D341Med (cell line): ENCODE measurements at regions not wholly inside any gene's neighbourhood (a gene's known extent, or its start where the extent isn't known, plus 50 kb on each side); places are given as distances from the start of the nearest gene placed in this dataset.

Experiments used
- DNase-seq: peaks from one replicate; pipeline ENCODE4 v3.0.0; 2012; ENCODE audit warnings: low spot score

DNA sequence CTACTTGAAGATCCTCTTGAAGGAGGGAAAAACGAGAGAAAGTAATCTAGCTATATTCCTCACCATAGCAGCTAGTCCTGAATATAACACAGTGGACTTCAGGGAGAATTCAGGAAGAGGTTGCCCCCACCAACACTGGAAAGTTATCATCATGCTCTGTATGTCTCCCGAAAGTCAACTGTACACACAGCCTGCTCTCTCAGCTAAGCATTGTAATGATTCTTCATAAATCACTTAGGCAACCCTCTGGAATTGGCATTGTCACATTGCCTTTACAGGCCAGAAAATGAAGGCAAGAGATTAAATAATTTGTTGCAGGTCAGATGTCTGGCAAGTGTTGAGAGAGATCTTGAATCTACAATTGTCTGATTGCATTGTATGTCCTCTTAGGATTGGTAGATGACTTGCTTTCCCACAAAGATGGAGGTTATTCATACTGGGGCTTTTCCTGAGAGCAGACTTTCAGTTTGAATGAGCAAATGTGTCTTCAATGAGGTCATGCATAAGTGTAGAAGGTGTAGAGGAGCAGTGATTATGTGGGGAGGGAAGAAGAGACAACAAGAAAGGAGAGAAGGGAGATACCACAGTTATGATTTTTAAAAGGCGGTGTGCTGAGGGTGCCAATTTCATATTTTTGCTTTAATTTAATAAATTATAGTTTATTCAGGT is 667.2 kb downstream of the DCDC2C start:
- DNase-seq = no peak

DNA sequence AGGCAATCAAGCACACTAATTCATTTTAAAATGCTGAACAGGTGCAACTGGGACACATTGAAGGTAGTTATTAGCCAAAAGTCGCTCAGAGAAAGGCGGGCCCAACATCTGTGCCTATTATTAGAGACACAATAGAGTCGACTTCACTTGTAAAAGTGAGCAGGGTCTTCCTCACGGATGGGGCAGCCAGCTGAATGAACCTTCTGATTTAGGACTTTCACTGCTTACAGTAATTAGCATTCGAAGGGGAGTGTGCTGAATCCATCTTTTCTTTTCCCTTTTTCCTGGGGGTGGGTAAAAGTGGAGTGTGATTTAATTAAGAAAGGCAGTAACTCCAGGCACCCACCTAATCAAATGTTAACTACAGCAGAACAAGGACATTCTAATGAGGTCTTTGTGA is 677.7 kb downstream of the DCDC2C start:
- no peak for DNase-seq

DNA sequence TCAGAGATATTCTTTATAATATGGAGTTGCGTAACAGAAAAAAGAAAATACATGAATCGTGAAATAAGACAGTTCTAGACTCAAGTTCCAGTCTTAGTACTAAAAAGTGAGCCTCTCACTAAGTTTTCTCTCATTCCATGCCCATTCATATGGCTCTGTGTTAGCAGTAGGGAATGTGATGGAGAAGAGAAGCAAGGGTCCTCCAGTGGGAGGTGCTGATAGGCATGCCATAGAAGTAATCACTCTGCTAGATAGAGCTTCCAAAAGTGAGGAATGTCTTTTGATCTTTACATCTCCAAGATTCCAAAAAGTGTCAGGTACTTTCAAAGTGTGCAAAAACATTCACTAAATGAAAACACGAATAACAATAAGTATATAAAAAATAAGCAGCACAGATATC is 678.4 kb downstream of the DCDC2C start:
- no peak for DNase-seq

DNA sequence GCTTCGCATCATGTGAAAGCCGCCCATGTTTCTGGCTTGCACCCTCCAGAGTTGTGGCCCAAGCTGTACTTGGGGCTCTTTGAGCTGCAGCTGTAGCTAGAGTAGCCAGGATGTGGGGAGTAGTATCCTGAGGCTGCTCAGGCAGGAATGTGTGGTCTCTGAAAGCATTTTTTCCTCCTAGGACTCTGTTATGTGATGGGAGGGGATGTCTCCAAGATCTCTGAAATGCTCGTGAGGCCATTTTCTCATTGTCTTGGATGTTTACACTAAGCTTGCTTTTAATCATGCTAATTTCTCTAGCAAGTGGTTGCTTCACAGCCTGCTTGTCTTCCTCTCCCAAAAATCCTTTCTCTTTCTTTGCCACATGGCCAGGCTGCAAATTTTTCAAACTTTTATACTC is 687.6 kb downstream of the DCDC2C start:
- no peak for DNase-seq

DNA sequence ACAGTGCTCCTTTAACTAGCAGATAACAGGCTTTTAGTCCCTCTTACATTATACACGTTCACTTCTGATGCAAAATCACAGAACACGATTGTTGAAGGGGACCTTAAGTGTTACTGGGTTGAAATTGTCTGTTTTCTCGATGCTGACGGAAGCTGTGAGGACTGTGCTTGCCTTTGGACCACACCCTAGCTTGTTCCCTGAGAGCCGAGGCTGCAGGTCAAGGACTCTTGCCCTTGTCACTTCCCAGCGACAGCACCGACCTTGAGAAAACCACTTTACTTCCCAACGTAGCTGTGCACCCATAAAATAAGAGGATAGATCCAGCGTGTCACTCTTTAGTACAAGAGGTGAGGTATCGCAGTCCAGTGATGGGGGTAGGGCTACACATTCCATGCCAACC is 701.0 kb downstream of the DCDC2C start:
- DNase-seq = no peak

DNA sequence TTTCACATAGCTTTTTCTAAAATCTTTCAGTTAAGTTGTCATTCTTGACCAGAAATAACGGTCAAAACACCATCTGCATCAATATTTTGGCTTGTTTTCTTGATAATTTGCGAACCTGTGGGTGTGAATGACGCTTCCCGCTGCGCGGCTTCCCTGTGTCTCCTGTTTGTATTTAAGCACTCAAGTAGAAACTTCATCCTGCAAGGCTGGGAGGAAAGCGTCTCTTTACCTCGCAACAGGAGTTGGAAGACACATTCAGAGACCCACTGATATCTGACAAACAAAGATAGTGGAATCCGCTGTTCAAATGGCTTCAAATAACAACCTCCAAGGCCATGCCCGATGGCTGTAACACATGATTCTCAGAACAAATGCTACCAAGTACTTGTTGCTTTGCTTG is 704.9 kb downstream of the DCDC2C start:
- no peak for DNase-seq

DNA sequence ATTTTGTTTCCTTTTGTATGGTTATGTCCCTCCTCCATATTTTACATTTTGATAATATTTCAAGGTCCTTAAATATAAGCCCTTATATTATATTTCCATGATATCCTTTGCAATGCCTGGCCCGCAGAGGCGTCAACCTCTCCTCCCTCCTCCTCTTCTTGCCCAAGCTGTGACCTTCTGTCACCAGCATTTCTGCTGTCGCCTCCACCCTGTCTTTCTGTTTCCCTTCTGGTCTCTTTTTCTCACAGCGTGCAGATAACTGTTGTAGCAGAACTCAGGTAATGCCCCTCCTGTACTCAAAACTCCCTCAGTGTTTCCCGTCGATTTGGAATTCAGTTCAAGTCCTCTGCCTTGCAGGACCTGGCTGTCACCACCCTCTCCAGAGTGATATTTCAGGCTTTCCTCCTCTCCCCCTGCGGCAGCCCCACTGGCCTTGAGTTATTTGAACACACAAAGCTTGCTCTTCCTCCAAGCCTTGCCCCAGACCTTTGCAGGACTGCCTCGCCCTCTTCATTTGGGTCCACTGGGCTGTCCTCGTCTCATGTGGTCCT is 709.3 kb downstream of the DCDC2C start:
- no peak for DNase-seq

DNA sequence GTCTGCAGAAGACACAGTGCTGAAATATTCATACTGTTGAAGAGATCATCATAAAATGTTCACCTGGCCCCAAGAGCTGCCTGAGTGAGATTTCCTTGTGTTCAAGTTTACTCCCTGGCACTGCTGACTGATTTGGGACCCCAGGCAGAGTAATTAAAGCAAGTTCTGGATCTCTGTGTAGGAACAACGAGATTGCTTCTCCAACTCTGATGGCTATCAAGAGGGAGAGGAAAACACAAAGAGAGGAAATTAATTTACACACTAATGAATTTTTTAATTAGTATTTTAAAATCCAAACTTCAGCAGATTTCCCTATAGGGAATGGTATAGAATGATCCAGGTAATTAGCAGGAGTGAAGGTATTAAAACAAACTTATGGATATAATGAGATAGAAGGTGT is 711.8 kb downstream of the DCDC2C start:
- DNase-seq = no peak

DNA sequence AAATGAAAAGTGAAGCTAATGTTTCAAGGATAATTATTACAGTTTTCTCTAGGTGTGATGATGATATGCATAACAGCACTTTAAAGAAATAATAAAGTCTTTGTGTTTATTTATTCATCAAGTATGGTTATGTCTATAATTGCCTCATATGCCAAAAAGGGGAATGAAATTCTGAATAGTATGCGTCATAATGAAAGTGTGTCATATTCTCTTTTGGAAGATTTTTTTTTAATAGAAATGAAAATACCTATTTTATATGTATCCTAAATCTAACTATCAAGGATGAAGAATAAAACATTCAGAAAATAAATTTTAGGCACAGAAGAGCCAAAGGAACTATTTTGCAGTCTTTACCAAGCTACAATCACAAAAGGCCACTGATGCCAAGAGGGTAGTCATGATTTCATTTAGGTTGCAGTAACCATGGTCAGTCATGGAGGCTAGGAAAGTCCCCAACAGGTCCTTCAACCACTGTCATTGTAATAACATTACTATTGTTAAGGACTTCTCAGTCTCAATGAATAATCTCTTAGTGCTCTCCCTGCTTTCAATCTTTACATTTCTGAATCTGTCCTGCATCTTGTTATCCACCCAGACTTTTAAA is 712.5 kb downstream of the DCDC2C start:
- DNase-seq = no peak

DNA sequence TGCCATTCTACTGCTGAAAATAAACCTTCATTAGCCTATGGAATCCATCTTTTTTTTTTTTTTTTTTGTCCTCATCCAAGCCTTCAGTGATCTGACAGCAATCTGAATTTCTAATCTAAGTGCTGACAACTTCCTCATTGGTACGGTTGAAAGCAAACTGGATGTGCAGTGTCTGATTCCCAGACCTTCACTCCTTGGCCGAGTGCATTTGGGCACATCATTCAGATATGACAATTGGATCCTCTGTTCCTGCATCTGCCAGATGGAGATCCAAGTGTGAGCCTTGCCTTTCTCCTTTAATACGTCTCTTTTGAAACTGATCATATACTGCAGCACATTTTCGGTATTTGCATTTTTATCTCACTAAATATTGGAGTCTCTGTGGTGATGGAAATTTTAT is 713.1 kb downstream of the DCDC2C start:
- DNase-seq = no peak

DNA sequence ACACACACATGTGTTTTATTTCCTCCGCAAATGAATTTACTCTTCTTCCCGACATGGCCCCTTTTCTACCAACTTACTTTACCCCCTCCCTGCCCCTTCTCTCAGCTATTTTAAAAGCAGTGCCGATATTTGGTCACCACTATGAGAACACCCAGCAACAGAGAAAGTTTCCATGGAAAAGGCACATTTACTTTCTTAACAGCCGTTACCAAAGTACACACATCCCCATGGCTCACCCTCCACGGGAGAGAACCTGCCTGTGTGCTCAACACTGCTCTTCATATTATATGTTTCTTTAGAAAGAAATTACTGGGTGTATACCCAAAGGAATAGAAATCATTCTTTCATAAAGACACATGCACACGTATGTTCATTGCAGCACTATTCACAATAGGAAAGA is 714.4 kb downstream of the DCDC2C start:
- no peak for DNase-seq

DNA sequence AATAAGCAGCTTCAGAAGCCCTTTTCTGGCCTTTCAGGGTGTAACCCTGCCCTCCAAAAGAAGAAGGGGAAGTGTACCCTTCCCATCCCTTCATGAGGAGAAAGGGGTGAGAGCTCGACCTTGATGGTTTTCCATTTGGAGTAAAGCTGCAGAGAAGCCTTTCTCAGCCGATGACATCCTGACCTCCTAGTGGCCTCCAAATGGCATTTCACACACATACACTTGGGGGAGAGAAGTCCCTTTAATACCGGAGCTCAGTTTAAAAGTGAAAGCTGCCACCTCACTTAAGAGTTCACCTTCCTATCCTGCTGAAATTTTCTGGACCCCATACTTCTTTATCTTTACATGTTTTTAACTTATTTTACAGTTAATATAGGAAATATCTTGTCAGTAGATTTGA is 716.7 kb downstream of the DCDC2C start:
- DNase-seq = no peak

DNA sequence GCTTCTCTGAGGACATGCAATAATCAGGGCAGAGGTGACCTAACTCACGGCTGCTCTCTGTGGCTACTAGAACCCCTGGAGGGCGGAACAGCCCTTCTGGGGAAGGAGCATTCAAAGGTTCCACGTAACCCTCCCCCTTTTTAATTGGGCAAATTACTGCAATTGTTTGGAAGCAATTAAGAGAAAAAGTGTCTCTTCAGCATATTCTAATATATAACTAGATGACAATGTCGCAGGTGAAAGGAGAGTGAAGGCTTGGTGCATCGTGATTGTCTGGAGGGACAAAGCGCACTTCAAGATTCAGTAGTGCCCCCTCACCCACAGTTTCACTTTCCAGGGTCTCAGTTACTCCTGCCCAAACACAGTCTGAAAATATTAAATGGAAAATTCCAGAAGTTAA is 720.8 kb downstream of the DCDC2C start:
- DNase-seq = no peak

DNA sequence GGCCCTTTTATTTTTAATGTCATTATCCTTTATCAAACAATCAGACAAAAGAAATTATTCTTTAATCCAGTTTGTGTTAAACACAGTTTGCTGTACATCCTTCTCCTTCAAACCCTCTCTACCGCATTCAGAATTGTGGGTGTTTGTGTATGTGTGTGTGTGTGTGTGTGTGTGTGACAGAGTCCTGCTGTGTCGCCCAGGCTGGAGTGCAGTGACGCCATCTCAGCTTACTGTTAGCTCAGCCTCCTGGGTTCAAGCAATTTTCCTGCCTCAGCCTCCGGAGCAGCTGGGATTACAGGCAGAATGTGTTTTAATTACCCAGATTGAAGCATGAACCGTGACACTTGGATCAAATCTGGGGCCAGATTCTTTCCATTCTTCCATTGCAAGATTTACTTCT is 723.7 kb downstream of the DCDC2C start:
- no peak for DNase-seq

DNA sequence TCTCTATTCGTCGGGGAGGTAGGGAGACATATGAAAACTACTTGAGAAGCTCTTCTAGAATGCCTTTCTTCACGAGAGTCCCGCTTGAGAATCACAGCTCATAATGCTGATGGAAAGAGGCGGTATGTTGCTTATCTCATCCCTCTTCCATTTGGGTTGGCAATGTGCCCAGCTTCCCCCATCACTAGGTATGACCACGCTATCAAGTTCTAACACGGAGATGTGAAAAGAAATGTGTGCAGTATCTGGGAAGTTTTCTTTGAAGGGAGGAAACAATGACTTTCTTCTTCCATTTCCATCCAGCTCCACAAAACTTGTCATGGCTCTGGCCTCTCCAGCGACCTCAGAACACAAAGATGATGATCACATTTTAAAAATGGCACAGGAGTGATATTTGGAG is 742.4 kb downstream of the DCDC2C start:
- DNase-seq = no peak

DNA sequence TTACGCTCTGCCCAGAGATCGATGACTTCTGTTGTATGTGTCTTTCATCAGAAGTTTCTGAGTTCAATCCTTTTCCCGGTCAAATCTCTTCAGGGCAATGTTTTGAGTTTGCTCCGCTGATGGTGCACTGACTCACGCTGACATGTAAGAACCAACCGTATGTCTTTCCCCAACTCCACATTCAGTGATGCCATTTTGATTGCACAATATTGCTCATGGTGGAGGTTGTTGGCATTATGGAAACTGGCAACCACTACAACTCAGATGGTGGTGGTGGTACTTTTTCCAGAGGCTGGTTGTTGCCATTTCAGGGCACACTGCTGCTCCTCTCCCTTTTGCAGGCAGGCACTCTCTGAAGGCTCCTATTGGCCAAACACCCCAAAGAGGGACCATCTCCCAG is 751.5 kb downstream of the DCDC2C start:
- no peak for DNase-seq

DNA sequence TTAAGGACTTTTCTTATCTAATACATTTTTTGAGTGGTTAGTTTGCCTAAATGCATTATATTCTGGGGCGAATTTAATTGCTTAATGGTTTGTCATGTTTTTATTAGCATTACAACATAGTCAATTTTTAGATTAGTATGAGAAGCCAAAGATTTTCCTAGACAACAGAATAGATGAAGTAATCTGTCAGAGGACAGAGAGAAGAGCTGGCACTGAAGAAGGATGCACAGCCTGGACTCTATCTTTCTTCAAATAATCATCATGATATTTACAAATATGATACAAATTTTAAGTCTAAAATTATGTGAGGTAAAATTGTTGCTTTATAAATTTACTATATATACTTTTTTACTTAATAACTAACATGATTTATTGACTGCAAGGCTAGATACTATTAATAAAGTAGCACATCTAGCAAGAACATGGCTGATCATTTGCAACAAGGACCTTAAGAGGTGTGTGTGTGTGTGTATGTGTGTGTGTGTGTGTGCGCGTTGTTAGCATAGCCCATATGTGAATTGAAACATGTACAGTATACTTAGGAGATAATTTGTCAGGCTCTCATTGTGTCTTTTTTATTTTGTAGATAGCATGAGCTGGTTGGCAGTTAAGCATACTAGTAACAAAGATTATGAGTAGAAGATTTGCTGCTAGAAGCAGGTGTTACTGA is 752.2 kb downstream of the DCDC2C start:
- no peak for DNase-seq

DNA sequence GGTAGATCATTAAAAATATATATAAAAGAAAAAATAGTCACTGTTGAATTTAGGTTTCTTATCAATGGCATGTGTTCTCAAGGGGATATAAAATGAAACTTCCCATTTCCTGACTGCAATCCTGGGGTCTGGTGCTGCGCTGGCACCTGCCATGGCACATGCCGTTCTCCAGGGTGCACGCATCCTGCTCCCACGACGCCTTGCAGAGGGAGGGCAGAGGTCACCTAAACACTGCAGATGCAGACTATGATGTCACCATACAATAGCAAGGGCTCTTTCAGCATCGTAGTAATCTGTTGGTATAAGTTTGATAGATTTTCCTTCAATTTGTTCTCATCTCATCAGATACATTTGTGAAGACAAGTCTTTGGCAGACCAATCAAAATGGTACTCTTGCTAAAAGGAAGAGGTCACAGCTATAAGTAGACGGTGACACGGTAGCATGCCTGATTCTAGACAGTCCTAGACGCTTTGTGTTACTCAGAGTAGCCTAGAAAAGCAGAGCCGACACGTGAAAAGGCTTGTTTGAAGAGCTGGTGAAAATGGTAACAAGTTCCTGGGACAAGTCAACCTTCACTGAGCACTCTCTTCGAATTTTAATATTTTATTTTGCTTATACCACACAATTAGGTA is 761.4 kb downstream of the DCDC2C start:
- DNase-seq = no peak

DNA sequence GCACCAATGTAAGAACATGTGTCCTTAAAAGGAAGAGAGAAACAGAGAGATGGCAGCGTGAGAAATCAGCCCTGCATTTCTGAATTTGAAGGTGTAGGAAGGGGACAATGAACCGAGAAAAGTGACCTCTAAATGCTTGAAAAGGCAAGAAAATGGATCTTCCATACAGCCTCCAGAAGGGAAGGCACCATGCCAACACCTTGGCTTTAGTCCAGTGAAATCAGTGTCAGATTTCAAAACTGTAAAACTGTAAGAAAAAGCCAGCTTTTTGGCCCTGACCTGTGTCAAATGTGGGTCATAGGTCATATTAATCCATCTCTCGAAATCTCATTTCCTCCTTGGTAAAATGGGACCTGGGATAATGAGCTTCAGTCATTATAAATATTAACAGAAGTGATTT is 762.3 kb downstream of the DCDC2C start:
- no peak for DNase-seq

DNA sequence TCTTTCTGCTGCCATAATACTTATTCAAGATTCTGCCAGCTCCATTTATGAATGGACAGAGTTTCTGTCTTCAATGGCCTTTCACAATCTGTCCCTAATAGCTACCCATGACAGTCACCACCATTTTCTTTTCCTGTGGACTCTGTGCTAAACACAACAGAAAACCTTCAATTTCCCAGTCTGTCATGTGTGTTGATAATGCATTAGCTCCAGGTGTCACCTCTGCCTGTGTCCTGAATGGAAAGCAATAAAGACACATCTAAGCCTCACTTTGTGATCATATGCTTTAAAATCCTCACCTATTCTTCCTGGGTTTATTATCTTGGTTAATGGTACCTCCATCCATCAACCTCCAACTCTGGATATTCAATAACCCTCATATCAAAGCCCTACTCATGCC is 772.2 kb downstream of the DCDC2C start:
- no peak for DNase-seq

DNA sequence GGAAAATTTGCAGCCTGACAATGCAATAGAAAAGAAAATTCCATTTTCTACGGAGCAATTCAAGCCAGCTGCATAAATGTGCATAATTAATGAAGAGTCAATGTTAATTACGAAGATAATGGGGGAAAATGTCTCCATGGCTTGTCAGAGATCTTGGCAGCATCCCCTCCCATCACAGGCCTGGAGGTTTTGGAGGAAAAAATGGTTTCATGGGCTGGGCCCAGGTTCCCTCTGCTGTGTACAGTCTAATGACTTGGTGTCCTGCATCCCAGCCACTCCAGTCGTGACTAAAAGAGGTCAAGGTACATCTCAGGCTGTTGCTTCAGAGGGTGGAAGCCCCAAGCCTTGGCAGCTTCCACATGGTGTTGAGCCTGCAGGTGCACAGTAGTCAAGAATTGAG is 779.7 kb downstream of the DCDC2C start:
- DNase-seq = no peak

DNA sequence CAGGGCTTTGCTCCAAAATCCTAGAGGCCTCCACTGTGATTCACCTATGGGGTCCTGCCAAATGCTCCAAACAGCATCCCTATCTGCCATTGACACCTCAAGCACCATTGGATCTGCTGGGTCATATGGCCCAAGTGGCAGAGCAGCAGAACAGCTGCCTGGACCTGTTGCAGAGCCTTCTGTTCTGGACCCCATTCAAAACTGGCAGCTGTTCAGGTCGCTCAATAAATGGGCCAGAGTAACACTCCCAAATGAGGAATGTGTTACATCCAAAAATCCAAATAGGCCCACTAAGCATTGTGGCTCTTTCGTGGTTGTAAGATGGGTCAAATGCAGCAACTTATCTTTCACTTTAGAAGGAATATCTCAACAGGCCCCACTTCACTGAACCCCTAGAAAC is 783.6 kb downstream of the DCDC2C start:
- DNase-seq = no peak
